ENCODE measurements at regions not wholly inside any gene's neighbourhood (a gene's known extent, or its start where the extent isn't known, plus 50 kb on each side); places are given as distances from the start of the nearest gene placed in this dataset.

- Histone ChIP-seq H3K79me2 (ENCODE audit: control insufficient read depth in 1 of 2, insufficient read depth in 2 of 2, low read length in 2 of 2) (no peaks in the 10 kb centered on the region), H2AFZ (ENCODE audit: low read length) (no peak overlapping the region), H3K23ac (ENCODE audit: insufficient read length) (no peak overlapping the region), H3K9me3 (ENCODE audit: insufficient read depth in 2 of 2, low read depth in 1 of 2, low read length in 1 of 2) (no peaks in the 10 kb centered on the region), H3K27ac (ENCODE audit: low read depth, low read length) (no peak overlapping the region), H3K4me2 (ENCODE audit: insufficient read depth in 1 of 2, low read depth in 2 of 2, low read length in 2 of 2) (no peak overlapping the region), H4K8ac (ENCODE audit: extremely low read depth, insufficient read depth, low read length) (no peak overlapping the region), H3K23me2 (ENCODE audit: low read depth, low read length) (no peaks in the 10 kb centered on the region), H3K4me1 (replicated peaks in 1 of 4; ENCODE audit: control insufficient read depth in 3 of 4, insufficient read depth in 4 of 4, low read length in 3 of 4) (no peaks in the 10 kb centered on the region; a peak in 1 of 7 replicates), H3K4me3 (ENCODE audit: extremely low read depth in 1 of 4, insufficient read depth in 2 of 4, low read depth in 3 of 4, low read length in 4 of 4) (no peak overlapping the region), H2BK20ac (ENCODE audit: low read length) (no peak overlapping the region), H3K27me3 (replicated peaks in 1 of 4; ENCODE audit: control insufficient read depth in 3 of 4, extremely low read depth in 1 of 4, insufficient read depth in 3 of 4, low read length in 3 of 4) (no peaks in the 10 kb centered on the region), H3K56ac (replicated peaks; ENCODE audit: insufficient read length, low read depth, low read length) (no peak overlapping the region), H2BK15ac (ENCODE audit: low read length) (no peak overlapping the region), H3K36me3 (ENCODE audit: control insufficient read depth in 2 of 4, insufficient read depth in 4 of 4, low read length in 3 of 4) (no peaks in the 10 kb centered on the region), H3K9ac (replicated peaks in 1 of 4; ENCODE audit: extremely low read depth in 1 of 4, low read depth in 3 of 4, low read length in 3 of 4) (no peak overlapping the region), H3K4ac (replicated peaks; ENCODE audit: insufficient read length, low read depth, low read length) (no peak overlapping the region), H3K14ac (ENCODE audit: insufficient read length) (no peak overlapping the region), H3K79me1 (ENCODE audit: low read depth, low read length) (no peaks in the 10 kb centered on the region), H4K5ac (ENCODE audit: insufficient read length, low read depth, low read length) (no peak overlapping the region), H4K91ac (replicated peaks; ENCODE audit: insufficient read length, low read length) (no peak overlapping the region), H2BK12ac (ENCODE audit: low read depth, low read length) (no peak overlapping the region), H2BK5ac (ENCODE audit: low read depth, low read length) (no peak overlapping the region), H2BK120ac (replicated peaks; ENCODE audit: low read depth, low read length) (no peak overlapping the region), H3K18ac (ENCODE audit: extremely low read depth, low read length) (no peak overlapping the region), H4K20me1 (replicated peaks in 1 of 2; ENCODE audit: control insufficient read depth in 1 of 2, insufficient read depth in 2 of 2, low read length in 2 of 2) (peaks cover 0 to 4% of the 10 kb centered on the region in 2 experiments), H2AK5ac (ENCODE audit: low read depth, low read length) (0 out of 2 replicates have a peak overlapping the region, but pooled peaks have one; percentile 3)
- FAIRE-seq (no peak), DNase-seq (ENCODE audit: low read depth in 1 of 2, low spot score in 2 of 2) (no peak)
- ChIA-PET CTCF (ENCODE audit: partially characterized antibody) (interaction anchor here (1.1 to 1.3 kb wide), 2 partner anchors 71 to 72 kb away, joined by 3 read pairs; no protein-coding TSS in a partner anchor), POLR2A (ENCODE audit: partially characterized antibody) (interaction anchor here (0.5 kb wide), 1 partner anchor 28 kb away, joined by 3 read pairs; no protein-coding TSS in a partner anchor)
- WGBS, 2 experiments (ENCODE audit: extremely low coverage in 1 of 2, insufficient coverage in 1 of 2, insufficient read length in 1 of 2, insufficient replicate concordance in 2 of 2, low coverage in 1 of 2, low lambda C conversion rate in 2 of 2, missing lambda C conversion rate in 1 of 2), result 89% methylated on average over 10 of the region's 10 CpGs; no CpG with 5 or more reads in 1 of the 2 experiments
- TF ChIP-seq TBP (IDR thresholded peaks at IDR 0.05; ENCODE audit: low read depth, low read length) (peak; percentile 64; the same call in 1 of the 2 replicates), EZH2 (IDR thresholded peaks at IDR 0.05; ENCODE audit: low read depth, low read length, severe bottlenecking) (no peak), HDAC2 (IDR thresholded peaks at IDR 0.05; ENCODE audit: borderline replicate concordance in 1 of 2, low read depth in 2 of 2, low read length in 2 of 2) (no peak), SAP30 (IDR thresholded peaks at IDR 0.05; ENCODE audit: insufficient read depth, insufficient replicate concordance, low read length) (no peak)
These were observed 141.1 kb downstream of the PHETA1 start for GRCh38 chr12:111227476-111228420.
